Hepatocyte (in vitro differentiated cells): ENCODE measurements at regions not wholly inside any gene's neighbourhood (a gene's known extent, or its start where the extent isn't known, plus 50 kb on each side); places are given as distances from the start of the nearest gene placed in this dataset.

Experiments
- EZH2phosphoT487 ChIP-seq: fragments of 200-600 bp; sonication (generic); IDR thresholded peaks from one replicate; pipeline ENCODE4 v1.6.1; 2018; ENCODE audit warnings: antibody characterized with exemption, mild to moderate bottlenecking, low read depth, moderate library complexity; ENCODE audit not compliant: unreplicated experiment, severe bottlenecking
- TF ChIP-seq, protein P1 (sequence below): fragments of 200-600 bp; sonication (generic); IDR thresholded peaks from 2 replicates; pipeline ENCODE4 v1.5.1; 2016; ENCODE audit warnings: antibody characterized with exemption, mild to moderate bottlenecking; ENCODE audit not compliant: poor library complexity

- TF ChIP-seq, protein P1, sequence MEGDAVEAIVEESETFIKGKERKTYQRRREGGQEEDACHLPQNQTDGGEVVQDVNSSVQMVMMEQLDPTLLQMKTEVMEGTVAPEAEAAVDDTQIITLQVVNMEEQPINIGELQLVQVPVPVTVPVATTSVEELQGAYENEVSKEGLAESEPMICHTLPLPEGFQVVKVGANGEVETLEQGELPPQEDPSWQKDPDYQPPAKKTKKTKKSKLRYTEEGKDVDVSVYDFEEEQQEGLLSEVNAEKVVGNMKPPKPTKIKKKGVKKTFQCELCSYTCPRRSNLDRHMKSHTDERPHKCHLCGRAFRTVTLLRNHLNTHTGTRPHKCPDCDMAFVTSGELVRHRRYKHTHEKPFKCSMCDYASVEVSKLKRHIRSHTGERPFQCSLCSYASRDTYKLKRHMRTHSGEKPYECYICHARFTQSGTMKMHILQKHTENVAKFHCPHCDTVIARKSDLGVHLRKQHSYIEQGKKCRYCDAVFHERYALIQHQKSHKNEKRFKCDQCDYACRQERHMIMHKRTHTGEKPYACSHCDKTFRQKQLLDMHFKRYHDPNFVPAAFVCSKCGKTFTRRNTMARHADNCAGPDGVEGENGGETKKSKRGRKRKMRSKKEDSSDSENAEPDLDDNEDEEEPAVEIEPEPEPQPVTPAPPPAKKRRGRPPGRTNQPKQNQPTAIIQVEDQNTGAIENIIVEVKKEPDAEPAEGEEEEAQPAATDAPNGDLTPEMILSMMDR = no peak
- TF ChIP-seq EZH2phosphoT487 = no peak
These were observed 768.6 kb upstream of the C9orf72 start for GRCh38 chr9:28341913-28342312.
